ENCODE measurements at regions not wholly inside any gene's neighbourhood (a gene's known extent, or its start where the extent isn't known, plus 50 kb on each side); places are given as distances from the start of the nearest gene placed in this dataset.

GRCh38 chrX:16267431-16267830 lies 100.2 kb downstream of the MAGEB17 start:
- Histone ChIP-seq H3K27me3 (ENCODE audit: insufficient read depth, low read length) (peaks cover 2% of the 10 kb centered on the region), H3K9me3 (ENCODE audit: low read depth, low read length) (no peaks in the 10 kb centered on the region), H3K36me3 (ENCODE audit: insufficient read depth, low read length) (no peaks in the 10 kb centered on the region), H2AFZ (ENCODE audit: low read length) (no peak overlapping the region), H4K20me1 (ENCODE audit: insufficient read depth, low read length) (no peaks in the 10 kb centered on the region), H3K4me3 (ENCODE audit: insufficient read depth, low read length) (no peak overlapping the region), H3K79me2 (ENCODE audit: insufficient read depth, low read length) (no peaks in the 10 kb centered on the region), H3K4me2 (ENCODE audit: insufficient read depth, low read length) (no peak overlapping the region), H3K4me1 (ENCODE audit: insufficient read depth, low read length) (no peaks in the 10 kb centered on the region), H3K27ac (ENCODE audit: low read depth, low read length) (no peak overlapping the region)
- DNase-seq (ENCODE audit: insufficient read length, low spot score, missing footprints) = no peak
- TF ChIP-seq CTCF (IDR thresholded peaks at IDR 0.05; ENCODE audit: extremely low read depth, low read depth, low read length) = no peak

GRCh38 chrX:16268206-16268605 lies 100.9 kb downstream of the MAGEB17 start:
- H2AFZ ChIP-seq (ENCODE audit: low read length) = no peak overlapping the region
- no peaks in the 10 kb centered on the region for H4K20me1 ChIP-seq (ENCODE audit: insufficient read depth, low read length)
- no peak overlapping the region for H3K27ac ChIP-seq (ENCODE audit: low read depth, low read length)
- no peak for DNase-seq (ENCODE audit: insufficient read length, low spot score, missing footprints)
- H3K36me3 ChIP-seq (ENCODE audit: insufficient read depth, low read length) = no peaks in the 10 kb centered on the region
- H3K4me3 ChIP-seq (ENCODE audit: insufficient read depth, low read length) = no peak overlapping the region
- no peaks in the 10 kb centered on the region for H3K9me3 ChIP-seq (ENCODE audit: low read depth, low read length)
- no peaks in the 10 kb centered on the region for H3K79me2 ChIP-seq (ENCODE audit: insufficient read depth, low read length)
- H3K4me1 ChIP-seq (ENCODE audit: insufficient read depth, low read length) = no peaks in the 10 kb centered on the region
- no peaks in the 10 kb centered on the region for H3K27me3 ChIP-seq (ENCODE audit: insufficient read depth, low read length)
- no peak overlapping the region for H3K4me2 ChIP-seq (ENCODE audit: insufficient read depth, low read length)
- no peak for TF ChIP-seq CTCF (IDR thresholded peaks at IDR 0.05; ENCODE audit: extremely low read depth, low read depth, low read length)

GRCh38 chrX:16278927-16279326 lies 111.6 kb downstream of the MAGEB17 start:
- TF ChIP-seq CTCF (IDR thresholded peaks at IDR 0.05; ENCODE audit: extremely low read depth, low read depth, low read length) = no peak

GRCh38 chrX:16282209-16282608 lies 114.9 kb downstream of the MAGEB17 start:
- Histone ChIP-seq H3K36me3 (ENCODE audit: insufficient read depth, low read length) (no peaks in the 10 kb centered on the region), H4K20me1 (ENCODE audit: insufficient read depth, low read length) (no peaks in the 10 kb centered on the region), H3K27me3 (ENCODE audit: insufficient read depth, low read length) (peaks cover 10% of the 10 kb centered on the region), H3K4me1 (ENCODE audit: insufficient read depth, low read length) (no peaks in the 10 kb centered on the region), H3K4me3 (ENCODE audit: insufficient read depth, low read length) (no peak overlapping the region), H2AFZ (ENCODE audit: low read length) (no peak overlapping the region), H3K9me3 (ENCODE audit: low read depth, low read length) (no peaks in the 10 kb centered on the region), H3K79me2 (ENCODE audit: insufficient read depth, low read length) (no peaks in the 10 kb centered on the region), H3K27ac (ENCODE audit: low read depth, low read length) (no peak overlapping the region), H3K4me2 (ENCODE audit: insufficient read depth, low read length) (no peak overlapping the region)
- no peak for TF ChIP-seq CTCF (IDR thresholded peaks at IDR 0.05; ENCODE audit: extremely low read depth, low read depth, low read length)
- no peak for DNase-seq (ENCODE audit: insufficient read length, low spot score, missing footprints)

More at GRCh38 chrX:16278927-16279326, 111.6 kb downstream of the MAGEB17 start:
- Histone ChIP-seq H3K27me3 (ENCODE audit: insufficient read depth, low read length) (peaks cover 10% of the 10 kb centered on the region), H3K27ac (ENCODE audit: low read depth, low read length) (no peak overlapping the region), H3K79me2 (ENCODE audit: insufficient read depth, low read length) (no peaks in the 10 kb centered on the region), H3K4me1 (ENCODE audit: insufficient read depth, low read length) (no peaks in the 10 kb centered on the region), H3K9me3 (ENCODE audit: low read depth, low read length) (no peaks in the 10 kb centered on the region), H3K4me3 (ENCODE audit: insufficient read depth, low read length) (no peak overlapping the region), H4K20me1 (ENCODE audit: insufficient read depth, low read length) (no peaks in the 10 kb centered on the region), H2AFZ (ENCODE audit: low read length) (no peak overlapping the region), H3K4me2 (ENCODE audit: insufficient read depth, low read length) (no peak overlapping the region), H3K36me3 (ENCODE audit: insufficient read depth, low read length) (no peaks in the 10 kb centered on the region)
- DNase-seq (ENCODE audit: insufficient read length, low spot score, missing footprints) = no peak
